Aorta (tissue), 5 donors: ENCODE measurements at regions not wholly inside any gene's neighbourhood (a gene's known extent, or its start where the extent isn't known, plus 50 kb on each side); places are given as distances from the start of the nearest gene placed in this dataset.

Experiments
- ATAC-seq: fragments of 200-7000 bp; cut with Tn5 transposase; one replicate; pipeline ENCODE4 v1.9.1; 2022; ENCODE audit warnings: moderate library complexity; ENCODE audit not compliant: low FRiP score
- DNase-seq, 2 donors: peaks; one replicate each; pipeline ENCODE4 v3.0.0-alpha.2; 2020
- H3K27ac ChIP-seq, 2 donors: one replicate each; pipeline ENCODE4 v1.5.1; 2013; ENCODE audit warnings: low read length in 2 of 2, mild to moderate bottlenecking in 2 of 2, moderate library complexity in 2 of 2, control low read depth in 1 of 2, inconsistent platforms in 1 of 2, low read depth in 1 of 2
- H3K27me3 ChIP-seq, 2 donors: one replicate each; pipeline ENCODE4 v1.6.1; 2013; ENCODE audit warnings: control low read depth in 1 of 2, low read length in 1 of 2, mild to moderate bottlenecking in 1 of 2, moderate library complexity in 1 of 2; ENCODE audit not compliant: insufficient read depth in 2 of 2, control insufficient read depth in 1 of 2
- H3K36me3 ChIP-seq, 2 donors: one replicate each; pipeline ENCODE4 v1.6.1; 2013; ENCODE audit warnings: control low read depth in 1 of 2, low read length in 1 of 2, mild to moderate bottlenecking in 1 of 2; ENCODE audit not compliant: insufficient read depth in 2 of 2, control insufficient read depth in 1 of 2
- H3K4me1 ChIP-seq, 2 donors: one replicate each; pipeline ENCODE4 v1.6.1; 2013; ENCODE audit warnings: low read length in 2 of 2, control low read depth in 1 of 2, mild to moderate bottlenecking in 1 of 2, moderate library complexity in 1 of 2; ENCODE audit not compliant: insufficient read depth in 2 of 2, control insufficient read depth in 1 of 2
- H3K4me3 ChIP-seq, 2 donors: one replicate each; pipeline ENCODE4 v1.5.1; 2013; ENCODE audit warnings: low read length in 2 of 2, control low read depth in 1 of 2, mild to moderate bottlenecking in 1 of 2
- H3K9me3 ChIP-seq: one replicate; pipeline ENCODE4 v1.6.1; 2013; ENCODE audit warnings: mild to moderate bottlenecking, low read length; ENCODE audit not compliant: control insufficient read depth
- whole genome bisulfite sequencing, 2 donors: extraction: QIAGEN DNeasy Blood & Tissue Kit; methylation state at CpG; one replicate each; pipeline ENCODE4 v1.1.7; 2013; 5-methylcytosine and 5-hydroxymethylcytosine counted together
- intact Hi-C, 2 donors: fragments of 100-400 bp; cut with DNase I; formaldehyde crosslinking; loops; one replicate each; pipeline versions ENCODE4 v1.14.2 to v1.15.0; 2022
- donor health status: healthy with polysubstance abuse.
- donor health status: Bipolar disorder and iron deficiency.
- donor health status: DM: no; HTN: no; CAD: no.
- donor health status: DM: no; HTN: no; CAD: no.
- donor health status: DM: yes; HTN: yes; CAD: no.

- no peak overlapping the region for H3K4me3 ChIP-seq
- whole genome bisulfite sequencing, 2 donors, result 5 to 12% methylated on average over 3 of the region's 3 CpGs
- H3K27ac ChIP-seq, result no peak overlapping the region
These were observed 612.1 kb downstream of the MRPL39 start for GRCh38 chr21:24995216-24995615.

DNA sequence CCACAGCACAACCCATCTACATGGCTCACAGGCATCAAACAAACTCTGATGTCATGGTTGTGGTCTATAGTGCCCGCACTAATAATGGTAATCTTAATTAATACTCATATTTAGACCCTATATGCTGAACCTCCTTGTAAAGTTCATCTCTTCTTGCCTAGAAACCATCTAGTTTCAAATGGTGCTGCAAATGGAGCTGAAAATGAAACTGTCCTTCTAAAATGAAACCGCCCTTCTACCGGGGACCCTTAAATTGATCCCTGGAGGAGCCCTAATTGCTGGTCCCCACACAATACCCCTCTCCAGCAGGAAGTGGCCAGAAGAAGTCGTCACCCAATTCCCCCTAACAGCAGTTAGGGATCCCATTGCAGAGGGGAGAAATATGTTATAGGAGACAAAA, 612.6 kb downstream of the MRPL39 start:
- no peaks in the 10 kb centered on the region for H3K4me1 ChIP-seq
- no peaks in the 10 kb centered on the region for H3K27me3 ChIP-seq
- H3K27ac ChIP-seq, result no peak overlapping the region
- DNase-seq (no peak), ATAC-seq (no peak)
- H3K9me3 ChIP-seq, result no peaks in the 10 kb centered on the region
- WGBS, 2 donors, result 78 to 88% methylated on average over 4 of the region's 4 CpGs
- H3K4me3 ChIP-seq, result no peak overlapping the region
- H3K36me3 ChIP-seq, result no peaks in the 10 kb centered on the region
- intact Hi-C loops, result no loop called here

More at GRCh38 chr21:24995216-24995615, 612.1 kb downstream of the MRPL39 start:
- no peaks in the 10 kb centered on the region for H3K4me1 ChIP-seq
- no peaks in the 10 kb centered on the region for H3K36me3 ChIP-seq
- DNase-seq (no peak), ATAC-seq (no peak)
- H3K9me3 ChIP-seq, result no peaks in the 10 kb centered on the region
- no peaks in the 10 kb centered on the region for H3K27me3 ChIP-seq
- intact Hi-C loops, result no loop called here

DNA sequence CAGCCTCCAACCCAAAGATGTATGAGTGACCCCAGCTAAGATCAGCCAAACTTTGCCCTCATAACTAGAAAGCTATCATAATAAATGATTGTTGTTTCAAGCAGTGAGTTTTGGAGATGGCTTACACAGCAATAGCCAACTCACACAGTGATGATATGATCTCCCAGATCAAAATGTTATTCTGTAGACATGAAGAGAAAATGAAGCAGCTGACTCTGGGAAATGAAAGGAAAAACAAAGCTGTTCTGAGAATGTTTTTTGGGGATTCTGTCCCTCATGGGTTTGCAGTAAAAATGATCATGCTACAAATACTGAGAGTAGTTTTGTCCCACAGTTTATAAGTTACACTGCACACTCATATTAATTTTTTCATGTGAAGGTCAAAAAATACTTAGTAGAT, 617.8 kb downstream of the MRPL39 start:
- no peaks in the 10 kb centered on the region for H3K36me3 ChIP-seq
- DNase-seq (no peak), ATAC-seq (no peak)
- H3K27ac ChIP-seq, result no peak overlapping the region
- no peaks in the 10 kb centered on the region for H3K27me3 ChIP-seq
- intact Hi-C loops, result no loop called here
- no peaks in the 10 kb centered on the region for H3K9me3 ChIP-seq
- H3K4me1 ChIP-seq, result no peaks in the 10 kb centered on the region
- no peak overlapping the region for H3K4me3 ChIP-seq

DNA sequence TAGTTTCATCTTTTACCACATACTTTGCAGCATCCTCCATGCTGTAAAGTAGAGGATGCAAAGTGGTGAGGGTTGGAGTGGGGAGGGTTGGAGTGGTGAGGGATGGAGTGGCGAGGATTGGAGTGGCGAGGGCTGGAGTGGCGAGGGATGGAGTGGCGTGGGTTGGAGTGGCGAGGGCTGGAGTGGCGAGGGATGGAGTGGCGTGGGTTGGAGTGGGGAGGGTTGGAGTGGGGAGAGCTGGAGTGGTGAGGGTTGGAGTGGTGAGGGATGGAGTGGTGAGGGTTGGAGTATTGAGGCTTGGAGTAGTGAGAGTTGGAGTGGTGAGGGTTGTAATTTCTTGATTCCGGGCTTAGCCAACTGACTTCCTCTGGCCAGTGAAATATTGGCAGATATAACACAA, 618.3 kb downstream of the MRPL39 start:
- no peaks in the 10 kb centered on the region for H3K4me1 ChIP-seq
- no peaks in the 10 kb centered on the region for H3K27me3 ChIP-seq
- no peak overlapping the region for H3K27ac ChIP-seq
- ATAC-seq, result no peak
- H3K4me3 ChIP-seq, result no peak overlapping the region
- H3K9me3 ChIP-seq, result no peaks in the 10 kb centered on the region
- intact Hi-C loops, result no loop called here
- WGBS, 2 donors, result 87 to 91% methylated on average over 8 of the region's 8 CpGs
- DNase-seq, result no peak
- no peaks in the 10 kb centered on the region for H3K36me3 ChIP-seq

DNA sequence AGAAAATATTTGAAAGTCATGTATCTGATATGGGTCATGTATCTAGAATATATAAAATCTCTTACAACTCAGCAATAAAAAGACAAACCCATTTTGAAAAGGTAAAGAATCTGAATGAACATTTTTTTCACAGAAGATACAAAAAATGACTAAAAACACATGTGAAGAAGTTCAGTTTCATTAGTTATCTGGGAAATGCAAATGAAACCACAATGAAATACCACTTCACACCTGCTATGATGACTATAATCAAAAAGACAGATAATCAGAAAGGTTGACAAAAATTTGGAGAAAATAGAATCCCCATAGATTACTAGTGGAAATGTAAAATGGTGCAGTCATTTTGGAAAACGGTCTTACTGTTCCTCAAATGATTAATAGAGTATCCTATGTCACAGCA, 631.0 kb downstream of the MRPL39 start:
- Histone ChIP-seq H3K4me3 (no peak overlapping the region), H3K9me3 (peaks cover 2% of the 10 kb centered on the region), H3K27ac (no peak overlapping the region), H3K27me3 (no peaks in the 10 kb centered on the region), H3K4me1 (no peaks in the 10 kb centered on the region), H3K36me3 (no peaks in the 10 kb centered on the region)
- 65 to 71% methylated on average over 1 of the region's 1 CpG for WGBS, 2 donors
- intact Hi-C loops, result no loop called here
- DNase-seq, result no peak
- ATAC-seq, result no peak

- H3K36me3 ChIP-seq, result no peaks in the 10 kb centered on the region
- WGBS, 2 donors, result 71 to 77% methylated on average over 1 of the region's 1 CpG
- ATAC-seq, result no peak
- no peaks in the 10 kb centered on the region for H3K4me1 ChIP-seq
- H3K27me3 ChIP-seq, result no peaks in the 10 kb centered on the region
- intact Hi-C loops, result no loop called here
- no peak overlapping the region for H3K4me3 ChIP-seq
- peaks cover 4% of the 10 kb centered on the region for H3K9me3 ChIP-seq
- no peak for DNase-seq
- H3K27ac ChIP-seq, result no peak overlapping the region
These were observed 638.2 kb downstream of the MRPL39 start for GRCh38 chr21:24969068-24969467.

GRCh38 chr21:24955275-24955961, 651.9 kb downstream of the MRPL39 start:
- DNase-seq (no peak), ATAC-seq (no peak)
- 70 to 74% methylated on average over 6 of the region's 6 CpGs for WGBS, 2 donors
- Histone ChIP-seq H3K4me1 (no peaks in the 10 kb centered on the region), H3K36me3 (no peaks in the 10 kb centered on the region), H3K27ac (no peak overlapping the region), H3K27me3 (no peaks in the 10 kb centered on the region), H3K4me3 (no peak overlapping the region), H3K9me3 (no peaks in the 10 kb centered on the region)
- intact Hi-C loops, result no loop called here

DNA sequence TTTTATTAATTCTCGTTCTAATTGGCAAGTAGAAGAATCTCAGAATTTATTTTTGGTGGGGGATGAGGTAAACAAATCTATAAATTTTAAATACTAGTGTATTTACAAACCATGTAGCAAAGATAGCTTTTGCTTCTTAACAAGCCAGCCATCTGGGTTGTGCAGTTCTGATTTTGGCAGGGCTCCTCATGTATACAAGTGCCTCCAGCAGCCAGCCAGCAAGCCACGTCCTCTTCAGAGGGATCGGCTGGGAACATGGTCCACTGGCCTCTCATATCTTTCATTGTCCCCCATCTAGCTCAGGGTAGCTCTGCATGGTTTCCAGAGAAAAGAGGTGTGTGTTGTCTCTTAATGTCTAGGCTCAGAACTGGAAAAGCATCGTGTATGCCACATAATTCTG, 659.1 kb downstream of the MRPL39 start:
- no peaks in the 10 kb centered on the region for H3K9me3 ChIP-seq
- no peaks in the 10 kb centered on the region for H3K27me3 ChIP-seq
- no peak overlapping the region for H3K27ac ChIP-seq
- intact Hi-C loops, result no loop called here
- WGBS, 2 donors, result 35 to 38% methylated on average over 4 of the region's 4 CpGs
- ATAC-seq (no peak), DNase-seq (no peak)
- no peaks in the 10 kb centered on the region for H3K4me1 ChIP-seq
- H3K4me3 ChIP-seq, result no peak overlapping the region
- H3K36me3 ChIP-seq, result no peaks in the 10 kb centered on the region

GRCh38 chr21:24945910-24946309, 661.4 kb downstream of the MRPL39 start:
- no peak for ATAC-seq
- Histone ChIP-seq H3K4me3 (no peak overlapping the region), H3K36me3 (no peaks in the 10 kb centered on the region), H3K27me3 (no peaks in the 10 kb centered on the region), H3K4me1 (no peaks in the 10 kb centered on the region), H3K27ac (no peak overlapping the region), H3K9me3 (no peaks in the 10 kb centered on the region)
- intact Hi-C loops, result no loop called here
- DNase-seq, result no peak
